ENCODE measurements at regions not wholly inside any gene's neighbourhood (a gene's known extent, or its start where the extent isn't known, plus 50 kb on each side); places are given as distances from the start of the nearest gene placed in this dataset.

DNA sequence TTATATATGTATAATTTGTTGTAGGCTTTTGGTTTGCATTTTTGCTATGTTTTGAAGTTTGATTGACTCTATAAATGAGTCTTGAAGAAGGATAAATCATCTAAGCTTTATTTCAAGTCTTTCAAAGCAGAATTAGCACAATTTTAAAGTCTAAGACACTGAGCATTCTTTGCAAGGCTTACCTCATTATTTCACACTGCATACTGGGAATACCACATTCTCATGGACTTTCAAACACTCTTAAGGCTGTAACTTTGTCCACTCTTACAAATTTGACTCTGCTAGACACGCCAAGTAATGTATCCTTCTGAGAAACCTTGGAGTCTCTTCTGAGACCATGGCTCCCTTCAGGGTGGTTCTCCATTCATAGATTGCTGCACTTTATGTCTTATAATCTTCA lies 281.3 kb upstream of the COL8A1 start:
- H3K27ac ChIP-seq (ENCODE audit: insufficient read depth, low read length) = no peak overlapping the region
- no peaks in the 10 kb centered on the region for H4K20me1 ChIP-seq (ENCODE audit: control insufficient read depth, extremely low read depth, insufficient read depth, low read length)
- H3K27me3 ChIP-seq (ENCODE audit: control insufficient read depth, insufficient read depth, low read length) = no peaks in the 10 kb centered on the region
- no peaks in the 10 kb centered on the region for H3K9me3 ChIP-seq (ENCODE audit: control insufficient read depth, insufficient read depth, low read depth, low read length)
- TF ChIP-seq, protein P1, sequence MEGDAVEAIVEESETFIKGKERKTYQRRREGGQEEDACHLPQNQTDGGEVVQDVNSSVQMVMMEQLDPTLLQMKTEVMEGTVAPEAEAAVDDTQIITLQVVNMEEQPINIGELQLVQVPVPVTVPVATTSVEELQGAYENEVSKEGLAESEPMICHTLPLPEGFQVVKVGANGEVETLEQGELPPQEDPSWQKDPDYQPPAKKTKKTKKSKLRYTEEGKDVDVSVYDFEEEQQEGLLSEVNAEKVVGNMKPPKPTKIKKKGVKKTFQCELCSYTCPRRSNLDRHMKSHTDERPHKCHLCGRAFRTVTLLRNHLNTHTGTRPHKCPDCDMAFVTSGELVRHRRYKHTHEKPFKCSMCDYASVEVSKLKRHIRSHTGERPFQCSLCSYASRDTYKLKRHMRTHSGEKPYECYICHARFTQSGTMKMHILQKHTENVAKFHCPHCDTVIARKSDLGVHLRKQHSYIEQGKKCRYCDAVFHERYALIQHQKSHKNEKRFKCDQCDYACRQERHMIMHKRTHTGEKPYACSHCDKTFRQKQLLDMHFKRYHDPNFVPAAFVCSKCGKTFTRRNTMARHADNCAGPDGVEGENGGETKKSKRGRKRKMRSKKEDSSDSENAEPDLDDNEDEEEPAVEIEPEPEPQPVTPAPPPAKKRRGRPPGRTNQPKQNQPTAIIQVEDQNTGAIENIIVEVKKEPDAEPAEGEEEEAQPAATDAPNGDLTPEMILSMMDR (conservative IDR thresholded peaks at IDR 0.05 in 1 of 2, IDR thresholded peaks at IDR 0.05 in 1 of 2; ENCODE audit: low read depth in 1 of 2, low read length in 2 of 2) = no peak
- no peak for TF ChIP-seq EZH2 (IDR thresholded peaks at IDR 0.05; ENCODE audit: low read length, missing control alignments)
- no peak overlapping the region for H2AFZ ChIP-seq (ENCODE audit: low read length)
- no peak overlapping the region for H3K4me2 ChIP-seq (ENCODE audit: extremely low read depth, insufficient read depth, low read length)
- H3K79me2 ChIP-seq (ENCODE audit: control insufficient read depth, insufficient read depth, low read length) = no peaks in the 10 kb centered on the region
- no peak for DNase-seq (ENCODE audit: low read depth in 2 of 2)
- no peak overlapping the region for H3K4me3 ChIP-seq (replicated peaks in 1 of 4; ENCODE audit: control extremely low read depth in 1 of 4, insufficient read depth in 1 of 4, low read depth in 3 of 4, low read length in 4 of 4)
- H3K4me1 ChIP-seq (ENCODE audit: control insufficient read depth, extremely low read depth, insufficient read depth, low read length) = no peaks in the 10 kb centered on the region
- H3K9ac ChIP-seq (ENCODE audit: insufficient read depth, low read length) = no peak overlapping the region
- H3K36me3 ChIP-seq (ENCODE audit: control insufficient read depth, insufficient read depth, low read length) = no peaks in the 10 kb centered on the region

DNA sequence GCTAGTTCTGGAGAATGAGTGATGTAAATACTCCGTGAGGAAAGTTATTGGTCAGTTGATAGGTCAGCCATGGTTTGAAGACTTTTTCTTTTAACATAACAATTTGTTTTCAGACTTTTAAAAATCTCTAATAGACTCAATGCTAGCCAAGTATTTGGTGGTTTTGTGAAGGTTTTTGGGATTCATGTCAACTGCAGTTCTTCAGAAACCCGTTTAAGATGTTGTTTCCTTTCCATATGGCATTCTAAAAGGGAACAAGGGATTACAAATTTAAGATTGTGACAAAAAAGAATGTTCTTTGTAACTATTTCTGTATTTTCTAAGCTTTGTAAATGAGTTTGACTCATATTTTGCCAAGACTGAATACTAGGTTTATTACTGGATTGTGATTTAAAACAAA lies 281.7 kb upstream of the COL8A1 start:
- H3K9ac ChIP-seq (ENCODE audit: insufficient read depth, low read length) = no peak overlapping the region
- H3K9me3 ChIP-seq (ENCODE audit: control insufficient read depth, insufficient read depth, low read depth, low read length) = no peaks in the 10 kb centered on the region
- no peak for DNase-seq (ENCODE audit: low read depth in 2 of 2)
- H2AFZ ChIP-seq (ENCODE audit: low read length) = no peak overlapping the region
- no peaks in the 10 kb centered on the region for H4K20me1 ChIP-seq (ENCODE audit: control insufficient read depth, extremely low read depth, insufficient read depth, low read length)
- no peak overlapping the region for H3K27ac ChIP-seq (ENCODE audit: insufficient read depth, low read length)
- H3K36me3 ChIP-seq (ENCODE audit: control insufficient read depth, insufficient read depth, low read length) = no peaks in the 10 kb centered on the region
- H3K27me3 ChIP-seq (ENCODE audit: control insufficient read depth, insufficient read depth, low read length) = no peaks in the 10 kb centered on the region
- no peaks in the 10 kb centered on the region for H3K4me1 ChIP-seq (ENCODE audit: control insufficient read depth, extremely low read depth, insufficient read depth, low read length)
- H3K4me3 ChIP-seq (replicated peaks in 1 of 4; ENCODE audit: control extremely low read depth in 1 of 4, insufficient read depth in 1 of 4, low read depth in 3 of 4, low read length in 4 of 4) = no peak overlapping the region
- no peak for TF ChIP-seq EZH2 (IDR thresholded peaks at IDR 0.05; ENCODE audit: low read length, missing control alignments)
- TF ChIP-seq, protein P1 (conservative IDR thresholded peaks at IDR 0.05 in 1 of 2, IDR thresholded peaks at IDR 0.05 in 1 of 2; ENCODE audit: low read depth in 1 of 2, low read length in 2 of 2) = no peak
- no peaks in the 10 kb centered on the region for H3K79me2 ChIP-seq (ENCODE audit: control insufficient read depth, insufficient read depth, low read length)
- H3K4me2 ChIP-seq (ENCODE audit: extremely low read depth, insufficient read depth, low read length) = no peak overlapping the region

DNA sequence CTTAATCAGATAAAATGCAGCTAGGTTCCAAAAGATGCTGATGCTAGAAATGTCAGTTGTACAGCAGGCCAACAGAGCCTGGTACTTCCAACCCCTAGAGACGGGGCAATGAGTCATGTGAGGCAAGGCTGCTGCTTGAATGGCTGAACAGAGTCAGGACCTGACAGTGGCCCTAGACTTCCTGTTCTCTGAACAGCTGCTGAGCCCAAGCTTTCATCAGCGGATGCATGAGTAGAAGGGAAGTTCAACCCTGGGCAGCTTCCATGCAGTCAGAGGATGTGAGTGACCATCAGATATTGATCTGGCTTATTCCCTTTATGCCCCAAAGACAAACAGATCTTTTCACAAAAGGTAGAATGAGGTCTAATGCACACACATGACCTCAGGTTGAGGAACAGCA lies 282.9 kb upstream of the COL8A1 start:
- no peak for TF ChIP-seq EZH2 (IDR thresholded peaks at IDR 0.05; ENCODE audit: low read length, missing control alignments)
- TF ChIP-seq, protein P1 (conservative IDR thresholded peaks at IDR 0.05 in 1 of 2, IDR thresholded peaks at IDR 0.05 in 1 of 2; ENCODE audit: low read depth in 1 of 2, low read length in 2 of 2) = no peak
- no peak overlapping the region for H2AFZ ChIP-seq (ENCODE audit: low read length)
- H3K4me3 ChIP-seq (replicated peaks in 1 of 4; ENCODE audit: control extremely low read depth in 1 of 4, insufficient read depth in 1 of 4, low read depth in 3 of 4, low read length in 4 of 4) = no peak overlapping the region
- no peaks in the 10 kb centered on the region for H3K36me3 ChIP-seq (ENCODE audit: control insufficient read depth, insufficient read depth, low read length)
- no peaks in the 10 kb centered on the region for H4K20me1 ChIP-seq (ENCODE audit: control insufficient read depth, extremely low read depth, insufficient read depth, low read length)
- H3K27me3 ChIP-seq (ENCODE audit: control insufficient read depth, insufficient read depth, low read length) = no peaks in the 10 kb centered on the region
- DNase-seq (ENCODE audit: low read depth in 2 of 2) = no peak
- H3K9me3 ChIP-seq (ENCODE audit: control insufficient read depth, insufficient read depth, low read depth, low read length) = no peaks in the 10 kb centered on the region
- H3K27ac ChIP-seq (ENCODE audit: insufficient read depth, low read length) = no peak overlapping the region
- no peaks in the 10 kb centered on the region for H3K79me2 ChIP-seq (ENCODE audit: control insufficient read depth, insufficient read depth, low read length)
- H3K9ac ChIP-seq (ENCODE audit: insufficient read depth, low read length) = no peak overlapping the region
- H3K4me2 ChIP-seq (ENCODE audit: extremely low read depth, insufficient read depth, low read length) = no peak overlapping the region
- H3K4me1 ChIP-seq (ENCODE audit: control insufficient read depth, extremely low read depth, insufficient read depth, low read length) = no peaks in the 10 kb centered on the region
